ENCODE measurements at regions not wholly inside any gene's neighbourhood (a gene's known extent, or its start where the extent isn't known, plus 50 kb on each side); places are given as distances from the start of the nearest gene placed in this dataset.

GRCh38 chr3:87069021-87069420, 78.1 kb upstream of the VGLL3 start:
- H3K4me2 ChIP-seq, result no peak overlapping the region
- H2AFZ ChIP-seq (ENCODE audit: low read depth), result no peak overlapping the region
- H3K27ac ChIP-seq (ENCODE audit: low read depth in 2 of 2, low read length in 1 of 2), result no peak overlapping the region
- no peaks in the 10 kb centered on the region for H3K79me2 ChIP-seq (ENCODE audit: insufficient read depth)
- H3K9me2 ChIP-seq, result 0 out of 2 replicates have a peak, but pooled peaks cover 3% of the 10 kb centered on the region
- H3K4me3 ChIP-seq (ENCODE audit: low read depth in 2 of 2, low read length in 1 of 2), result no peak overlapping the region
- H3K9ac ChIP-seq, result no peak overlapping the region
- no peaks in the 10 kb centered on the region for H3K9me3 ChIP-seq
- 19% methylated on average over 5 of the region's 5 CpGs for WGBS (ENCODE audit: low lambda C conversion rate)
- H3K36me3 ChIP-seq (replicated peaks in 1 of 2; ENCODE audit: control insufficient read depth in 1 of 2, insufficient read depth in 2 of 2, low read length in 1 of 2), result no peaks in the 10 kb centered on the region
- H3F3A ChIP-seq (replicated peaks; ENCODE audit: insufficient read depth), result no peaks in the 10 kb centered on the region
- TF ChIP-seq USF1 (IDR thresholded peaks at IDR 0.05; ENCODE audit: borderline replicate concordance, low read depth) (no peak), TAF1 (IDR thresholded peaks at IDR 0.05; ENCODE audit: borderline replicate concordance, low read depth, low read length) (no peak), MAX (IDR thresholded peaks at IDR 0.05; ENCODE audit: low read depth) (no peak), FOXM1 (IDR thresholded peaks at IDR 0.05; ENCODE audit: low read depth) (no peak), RXRA (IDR thresholded peaks at IDR 0.05; ENCODE audit: borderline replicate concordance, low read depth) (no peak), EP300 (IDR thresholded peaks at IDR 0.05; ENCODE audit: borderline replicate concordance in 1 of 2, low read depth in 1 of 2, low read length in 1 of 2) (no peak), SIN3A (IDR thresholded peaks at IDR 0.05; ENCODE audit: borderline replicate concordance, low read depth, low read length) (no peak), EZH2phosphoT487 (IDR thresholded peaks at IDR 0.05; ENCODE audit: borderline replicate concordance, low read depth) (no peak), TCF12 (IDR thresholded peaks at IDR 0.05) (no peak), FOXJ3 (CRISPR knock-in tag; IDR thresholded peaks at IDR 0.05) (no peak), CTCF (IDR thresholded peaks at IDR 0.05) (no peak), MXI1 (IDR thresholded peaks at IDR 0.05; ENCODE audit: low read depth, low read length) (no peak), JUND (IDR thresholded peaks at IDR 0.05) (no peak), NRF1 (IDR thresholded peaks at IDR 0.05; ENCODE audit: low read depth, low read length) (no peak), IRF3 (IDR thresholded peaks at IDR 0.05; ENCODE audit: low read depth, low read length) (no peak), GATA2 (CRISPR knock-in tag; IDR thresholded peaks at IDR 0.05) (no peak), SMC3 (IDR thresholded peaks at IDR 0.05; ENCODE audit: low read depth, low read length) (no peak)
- DNase-seq, result no peak
- ChIA-PET POLR2A (no interaction called here), CTCF (no interaction called here)
- H3K4me1 ChIP-seq (ENCODE audit: control insufficient read depth in 1 of 2, insufficient read depth in 2 of 2, low read depth in 1 of 2, low read length in 1 of 2), result no peaks in the 10 kb centered on the region; a peak in 1 of 4 replicates
- H3K27me3 ChIP-seq (ENCODE audit: insufficient read depth), result no peaks in the 10 kb centered on the region
- no peaks in the 10 kb centered on the region for H4K20me1 ChIP-seq (ENCODE audit: insufficient read depth)

Data from SK-N-SH (cell line).